ENCODE measurements at regions not wholly inside any gene's neighbourhood (a gene's known extent, or its start where the extent isn't known, plus 50 kb on each side); places are given as distances from the start of the nearest gene placed in this dataset.

DNA sequence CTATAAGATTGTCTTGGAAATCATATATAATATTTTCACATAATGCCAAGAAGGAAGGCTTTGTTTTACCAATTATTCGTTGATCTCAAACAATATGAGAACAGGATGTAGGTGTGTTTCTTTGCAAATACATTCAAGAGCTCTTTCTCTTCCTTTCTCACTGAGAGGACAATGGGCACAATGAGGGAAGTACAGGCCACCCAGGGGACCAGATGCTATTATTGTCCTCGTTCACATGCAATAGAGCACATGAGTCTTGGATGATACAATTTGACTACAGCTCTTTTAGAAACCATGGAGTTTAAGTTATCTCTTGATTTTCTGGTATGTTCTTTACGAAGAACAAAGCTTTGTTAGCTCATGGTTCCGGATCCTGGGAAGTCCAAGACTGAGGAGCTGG, 323.7 kb upstream of the KLF6 start:
- no peak for DNase-seq (ENCODE audit: low read depth)

DNA sequence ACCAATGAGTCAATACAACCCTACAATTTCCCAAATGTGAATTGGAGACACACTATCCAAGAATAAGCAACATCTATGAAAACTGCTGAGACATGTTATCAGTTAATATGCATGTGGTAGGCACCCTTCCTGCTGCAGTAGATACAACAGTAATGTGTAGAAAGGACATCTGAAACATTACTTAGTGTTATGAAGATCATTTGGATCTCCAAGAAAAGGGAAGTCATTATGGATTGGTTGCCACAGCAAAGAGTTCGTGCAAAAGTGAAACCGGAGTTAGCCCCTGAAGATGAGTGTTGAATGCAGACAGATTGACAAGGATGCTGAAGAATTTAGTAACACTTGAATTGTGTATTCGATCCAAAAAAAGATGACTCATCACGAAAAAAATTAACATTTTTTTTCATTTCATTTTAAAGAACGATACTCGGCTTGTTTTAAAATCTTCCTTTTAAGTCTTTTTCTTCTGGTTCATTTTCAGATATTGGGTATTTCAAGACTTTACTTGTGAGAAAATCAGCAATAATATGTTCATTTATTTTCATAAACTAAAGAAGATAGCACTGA, 322.4 kb upstream of the KLF6 start:
- no peak for DNase-seq (ENCODE audit: low read depth)

DNA sequence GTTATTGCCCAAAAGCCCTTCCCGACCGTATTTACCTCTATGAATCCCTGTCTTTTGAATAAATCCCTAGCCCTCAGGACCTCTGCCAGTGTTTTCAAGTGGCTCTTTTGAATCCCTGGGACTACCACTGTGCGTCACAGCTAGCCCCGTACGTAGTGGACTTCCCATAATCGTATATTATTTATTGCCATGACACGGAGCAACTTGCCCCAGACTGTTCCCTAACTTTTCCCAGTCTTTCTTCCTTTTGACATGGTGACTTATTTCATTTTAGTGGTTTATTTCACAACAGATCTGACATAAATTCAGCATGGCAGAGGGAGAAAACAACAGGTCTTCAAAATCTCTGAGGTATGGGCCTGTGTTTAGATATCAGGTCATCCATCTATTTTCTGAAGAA, 318.6 kb upstream of the KLF6 start:
- DNase-seq (ENCODE audit: low read depth) = no peak

DNA sequence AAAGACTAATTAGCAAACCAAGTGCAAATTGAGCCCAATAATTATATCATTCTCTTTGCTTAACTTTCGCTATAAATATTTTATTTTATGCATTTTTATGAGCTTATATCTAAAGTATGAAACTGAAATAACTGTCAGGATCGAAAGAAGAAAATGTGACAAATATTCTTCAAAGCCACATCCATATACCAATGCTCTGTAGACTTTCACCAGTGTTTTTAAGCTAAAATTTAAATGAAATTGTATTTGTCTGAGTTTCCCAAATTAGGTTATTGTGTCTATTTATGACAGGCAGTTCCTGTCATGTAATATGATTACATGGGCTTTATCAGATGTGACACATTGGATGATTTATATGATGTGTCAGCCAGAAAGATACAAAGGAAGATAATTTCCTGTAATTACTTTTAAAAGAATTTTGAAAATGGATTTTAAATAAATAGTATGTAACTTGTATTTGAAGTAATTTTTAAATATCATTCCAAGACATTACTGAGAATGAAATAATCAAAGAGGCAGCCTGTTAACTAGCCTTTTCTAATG, 317.9 kb upstream of the KLF6 start:
- DNase-seq (ENCODE audit: low read depth) = no peak

DNA sequence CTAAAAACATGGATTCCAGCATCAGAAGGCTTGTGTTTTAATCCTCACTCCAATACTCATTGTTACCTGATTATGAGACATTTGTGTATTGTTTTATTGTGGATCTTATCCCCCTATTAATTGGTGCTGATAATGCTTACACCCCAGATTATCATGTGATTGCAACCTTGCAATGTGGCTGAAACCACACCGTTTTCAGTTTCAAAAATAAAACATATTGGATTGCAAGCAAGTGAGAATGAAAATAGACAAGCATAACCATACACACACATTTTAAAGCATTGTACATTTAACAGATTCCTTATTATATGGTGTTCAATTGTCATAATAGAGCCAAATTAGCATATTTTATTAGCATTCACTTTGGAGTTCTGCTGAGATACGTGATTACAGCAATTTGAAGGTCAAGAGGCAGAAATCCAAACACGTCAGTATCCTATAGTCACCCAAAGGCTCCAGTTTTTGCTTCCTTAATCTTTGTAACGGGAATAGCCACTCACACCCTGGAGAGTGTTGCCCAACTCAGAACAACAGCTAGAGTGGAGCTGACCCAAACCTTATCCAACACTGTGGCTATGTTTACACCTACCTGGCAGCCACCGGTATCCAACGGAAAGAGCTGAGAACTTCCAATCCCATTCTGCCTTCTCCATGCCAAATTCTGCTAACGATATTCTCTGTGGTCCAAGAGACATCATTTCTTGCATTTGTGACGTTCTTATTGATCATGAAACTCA, 317.1 kb upstream of the KLF6 start:
- DNase-seq (ENCODE audit: low read depth) = no peak

DNA sequence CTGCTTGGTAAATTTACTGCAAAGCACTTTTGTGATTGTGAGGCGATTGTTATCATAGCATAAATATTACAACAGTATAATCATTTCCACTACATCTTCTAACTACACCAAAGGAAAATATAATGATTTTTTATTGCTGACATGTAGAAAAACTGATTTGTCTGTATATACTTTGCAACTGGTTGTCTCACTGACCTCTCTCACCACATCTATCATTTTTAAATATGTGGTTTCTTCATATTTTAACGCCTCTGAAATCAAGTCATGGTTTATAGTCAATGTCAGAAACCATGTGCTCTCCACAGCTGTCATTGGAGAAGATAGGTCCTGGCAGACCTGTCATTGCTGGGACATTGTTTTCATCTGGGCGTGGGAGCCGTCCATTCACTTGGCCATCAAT, 315.4 kb upstream of the KLF6 start:
- DNase-seq (ENCODE audit: low read depth) = no peak

DNA sequence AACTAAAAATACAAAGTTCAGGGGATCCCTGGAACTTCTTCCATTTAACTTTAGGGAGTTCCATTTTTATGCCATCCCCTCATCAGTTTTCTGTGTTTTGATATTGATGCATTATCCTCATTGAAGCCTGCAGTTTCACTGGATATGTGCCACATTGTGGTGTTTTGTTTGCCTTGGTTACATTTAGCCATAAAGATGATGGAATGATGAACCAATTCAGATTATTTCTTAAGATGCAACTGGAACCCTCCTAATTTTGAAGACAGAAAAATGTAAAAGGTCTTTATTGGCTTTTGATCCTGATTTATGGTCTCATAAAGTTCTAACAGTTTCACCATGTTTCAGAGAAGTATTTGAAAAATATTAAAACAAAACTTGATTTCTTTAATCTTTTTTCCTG, 314.2 kb upstream of the KLF6 start:
- no peak for DNase-seq (ENCODE audit: low read depth)

DNA sequence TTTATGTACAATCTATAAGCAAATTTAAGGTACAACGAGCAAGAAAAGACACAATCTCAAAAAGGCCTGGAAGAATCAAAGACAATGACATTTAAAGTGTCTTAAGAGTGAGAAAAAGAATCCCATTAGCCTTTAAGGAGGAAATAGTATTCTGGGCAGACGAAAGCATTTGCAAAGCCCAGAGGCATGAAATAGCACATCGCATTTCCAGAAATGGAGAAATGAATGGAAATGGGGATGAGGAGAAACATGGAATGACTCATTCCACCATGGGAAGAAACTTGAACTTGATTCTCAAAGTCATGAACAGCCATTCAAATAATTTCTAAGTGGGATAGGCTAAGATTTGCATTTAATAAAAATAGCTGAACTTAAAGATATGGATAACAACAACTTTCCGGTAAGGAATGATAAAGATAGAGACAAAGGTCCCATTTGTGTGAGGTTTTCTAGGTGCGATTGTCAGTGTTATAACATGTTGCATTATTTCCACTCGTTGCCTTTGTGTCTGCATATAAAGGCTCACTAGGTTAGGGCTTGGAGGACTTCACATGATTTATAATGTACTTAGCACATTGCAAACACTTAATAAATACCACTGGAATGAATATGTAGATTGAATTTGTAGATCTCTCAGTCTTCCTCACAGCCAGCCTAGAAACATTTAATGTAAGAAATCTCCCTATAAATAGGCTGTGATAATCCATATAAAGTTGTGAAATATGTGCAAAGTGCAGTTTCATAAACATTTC, 310.3 kb upstream of the KLF6 start:
- DNase-seq (ENCODE audit: low read depth) = no peak

DNA sequence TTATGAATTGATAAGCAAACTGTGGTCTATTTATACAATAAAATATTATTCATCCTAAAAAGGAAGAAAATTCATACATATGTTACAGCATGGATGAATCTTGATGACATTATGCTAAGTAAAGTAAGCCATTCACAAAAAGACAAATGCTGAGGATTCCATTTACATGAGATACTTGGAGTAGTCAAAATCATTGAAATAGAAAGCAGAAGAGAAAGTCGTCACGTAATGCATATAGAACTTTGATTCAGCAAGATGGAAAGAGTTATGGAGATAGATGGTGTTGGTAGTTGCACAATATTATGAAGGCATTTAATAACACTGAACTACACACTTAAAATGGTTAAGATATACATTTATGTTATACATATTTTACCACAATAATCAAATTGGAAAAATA, 309.7 kb upstream of the KLF6 start:
- no peak for DNase-seq (ENCODE audit: low read depth)

DNA sequence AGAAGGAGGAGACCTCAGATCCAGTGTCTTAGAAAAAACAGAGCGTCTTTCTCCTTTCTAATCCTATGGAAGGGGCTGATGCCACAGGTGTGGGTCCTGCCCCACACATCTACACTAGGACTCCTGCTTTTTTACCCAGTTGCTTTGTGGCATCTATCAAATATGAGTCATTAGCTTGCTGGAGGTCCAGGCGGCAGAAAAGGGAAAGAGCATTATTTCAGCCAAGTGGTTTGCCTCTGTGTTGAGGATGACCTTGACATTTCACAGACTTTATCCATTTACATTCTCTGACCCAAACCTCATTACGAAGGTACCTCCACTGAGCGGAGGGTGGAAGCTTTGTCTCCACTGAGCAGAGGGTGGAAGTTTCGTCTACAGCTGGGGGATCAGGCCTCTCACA, 308.4 kb upstream of the KLF6 start:
- no peak for DNase-seq (ENCODE audit: low read depth)

DNA sequence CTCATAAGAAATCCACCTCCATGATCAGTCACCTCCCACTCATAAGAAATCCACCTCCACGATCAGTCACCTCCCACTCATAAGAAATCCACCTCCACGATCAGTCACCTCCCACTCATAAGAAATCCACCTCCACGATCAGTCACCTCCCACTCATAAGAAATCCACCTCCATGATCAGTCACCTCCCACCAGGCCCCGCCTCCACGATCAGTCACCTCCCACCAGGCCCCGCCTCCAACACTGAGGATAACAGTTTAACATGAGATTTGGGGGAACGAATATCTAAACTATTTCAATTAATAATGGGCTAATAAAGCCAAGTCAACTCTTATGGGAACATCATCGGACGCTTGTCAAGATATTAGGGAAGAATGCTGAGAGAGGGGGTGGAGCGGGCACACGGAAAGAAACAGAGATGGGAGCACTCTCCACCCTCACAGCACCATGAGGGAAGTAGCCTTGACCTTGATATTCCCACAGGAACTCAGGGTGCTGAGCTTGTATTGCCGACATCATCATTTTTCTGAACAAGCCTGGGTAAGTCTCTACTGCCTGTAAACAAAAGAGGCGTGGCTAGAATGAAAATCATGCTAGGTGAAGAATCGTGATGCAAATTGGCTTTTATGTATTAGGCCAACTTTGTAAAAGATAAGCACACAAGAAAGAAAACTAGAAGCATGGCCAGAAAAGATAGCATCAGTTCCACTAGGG, 303.5 kb upstream of the KLF6 start:
- no peak for DNase-seq (ENCODE audit: low read depth)

DNA sequence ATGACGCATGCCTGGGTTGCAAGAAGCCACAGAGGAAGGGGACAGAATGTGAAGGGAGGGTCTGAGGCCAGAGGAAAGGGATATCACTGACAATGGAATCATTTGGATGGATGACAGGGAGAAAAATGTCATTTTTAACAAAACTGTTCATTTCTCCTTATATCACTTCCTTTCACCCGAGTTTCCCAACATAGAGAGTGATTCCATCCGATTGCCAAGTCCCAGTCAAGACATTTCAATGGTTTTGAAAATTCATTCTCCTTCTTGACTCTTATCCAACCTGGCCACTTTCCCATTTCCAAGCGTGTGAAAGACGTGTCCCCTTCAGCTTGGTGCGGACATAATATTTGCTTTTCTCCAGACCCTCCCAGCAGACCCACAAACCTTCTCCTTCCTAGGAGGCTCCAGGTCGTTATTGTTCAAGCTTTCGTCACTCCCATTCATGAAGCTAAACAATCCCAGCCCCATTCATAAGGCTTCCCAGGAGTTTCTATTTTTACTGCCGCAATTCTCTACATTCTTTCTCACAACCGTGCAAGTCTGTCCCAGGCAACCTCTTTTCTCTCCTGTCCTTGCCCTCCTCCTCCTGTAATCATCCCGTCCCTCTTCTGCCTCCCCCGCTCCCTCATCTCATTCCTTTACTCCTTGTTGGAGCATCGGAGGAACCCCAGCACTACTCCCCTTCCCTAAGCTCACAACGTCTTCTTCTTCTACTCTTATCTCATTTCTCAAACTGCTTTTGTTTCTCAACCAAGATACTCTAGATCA, 301.3 kb upstream of the KLF6 start:
- DNase-seq (ENCODE audit: low read depth) = no peak

DNA sequence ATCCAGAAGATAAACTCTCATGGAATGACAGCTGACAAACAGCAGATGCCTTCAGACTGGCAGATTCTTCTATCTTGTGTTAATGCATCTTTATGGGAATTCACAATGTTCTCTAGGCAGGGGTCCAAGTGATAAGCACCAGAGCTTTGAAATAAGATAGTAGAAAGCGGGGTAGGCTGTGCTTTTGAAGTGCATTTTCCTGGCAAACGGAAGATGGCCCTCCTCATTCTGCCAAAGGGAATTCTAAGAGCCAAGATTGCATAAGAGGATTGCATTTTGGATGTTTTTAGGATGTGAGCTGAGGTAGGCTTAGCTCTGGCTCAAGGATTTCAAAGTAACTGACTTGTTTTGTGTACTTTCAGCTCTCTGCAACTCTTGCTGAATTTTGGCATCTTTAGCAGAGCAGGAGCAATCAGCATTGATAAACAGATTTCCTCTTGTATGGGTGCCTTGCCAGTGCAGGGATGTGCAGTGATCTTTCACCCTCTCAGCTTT, 298.5 kb upstream of the KLF6 start:
- DNase-seq (ENCODE audit: low read depth) = peak; percentile 45

DNA sequence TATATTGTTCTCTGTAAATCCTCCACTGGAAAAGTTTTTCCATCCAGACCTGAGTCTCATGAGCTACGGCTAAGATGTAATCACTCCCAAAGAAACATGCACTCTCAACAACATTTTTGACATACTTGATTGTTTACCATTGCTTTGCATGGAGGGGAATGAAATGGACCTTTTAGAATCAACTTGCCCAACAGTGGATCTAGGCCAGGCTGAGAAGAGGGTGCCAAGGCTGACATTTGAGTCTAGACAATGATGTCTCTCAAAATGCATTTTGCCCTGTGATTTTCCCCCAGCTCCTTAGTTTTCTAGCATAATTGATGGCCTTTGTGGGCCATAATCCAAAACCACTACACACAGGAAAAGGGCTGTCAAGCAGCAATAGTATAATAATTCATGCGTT, 297.9 kb upstream of the KLF6 start:
- DNase-seq (ENCODE audit: low read depth) = no peak

DNA sequence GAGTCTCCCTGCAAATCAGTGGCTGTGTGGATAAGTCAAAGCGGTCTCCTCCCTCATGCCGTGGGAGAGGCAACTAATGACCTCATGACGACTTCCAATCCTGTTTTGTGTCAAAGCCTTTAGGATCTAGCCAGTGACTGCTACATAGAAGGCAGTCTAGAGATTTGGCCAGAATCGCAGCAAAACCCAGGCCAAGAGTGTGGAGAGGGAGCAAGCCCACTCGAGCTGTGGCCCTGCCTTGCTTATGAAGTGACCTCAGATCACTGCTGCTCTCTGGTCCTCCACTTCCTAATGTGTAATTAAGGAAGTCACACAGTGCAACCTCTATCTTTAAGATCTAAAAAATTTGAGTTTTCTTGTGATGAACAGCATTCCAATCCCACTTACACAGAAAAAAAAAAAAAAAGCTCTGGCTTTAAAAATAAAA, 296.7 kb upstream of the KLF6 start:
- DNase-seq (ENCODE audit: low read depth) = no peak

DNA sequence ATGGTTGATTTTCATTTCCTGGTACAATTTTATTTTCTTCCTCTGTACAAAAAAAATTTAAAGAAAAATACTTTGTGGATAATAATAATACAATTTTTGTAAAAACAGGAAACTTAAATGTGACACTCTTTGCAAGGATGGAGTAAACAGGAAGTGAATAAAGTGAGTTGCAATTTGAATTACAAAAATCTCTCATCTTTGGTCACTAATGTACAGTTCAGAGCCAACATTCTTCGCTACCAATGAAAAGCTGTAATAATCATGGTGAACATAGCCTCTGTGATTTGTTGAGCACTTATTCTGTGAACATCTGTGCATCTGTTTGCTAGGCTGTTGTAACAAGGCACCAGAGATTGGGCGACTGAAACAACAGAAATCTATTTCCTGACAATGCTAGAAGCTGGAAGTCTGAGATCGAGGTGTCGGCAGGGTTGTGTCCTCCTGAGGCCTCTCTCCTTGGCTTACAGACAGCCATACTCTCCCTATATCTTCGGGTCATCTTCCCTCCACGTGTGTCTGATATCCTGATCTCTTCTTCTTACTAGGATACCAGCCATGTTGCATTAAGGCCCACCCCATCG, 295.3 kb upstream of the KLF6 start:
- no peak for DNase-seq (ENCODE audit: low read depth)

DNA sequence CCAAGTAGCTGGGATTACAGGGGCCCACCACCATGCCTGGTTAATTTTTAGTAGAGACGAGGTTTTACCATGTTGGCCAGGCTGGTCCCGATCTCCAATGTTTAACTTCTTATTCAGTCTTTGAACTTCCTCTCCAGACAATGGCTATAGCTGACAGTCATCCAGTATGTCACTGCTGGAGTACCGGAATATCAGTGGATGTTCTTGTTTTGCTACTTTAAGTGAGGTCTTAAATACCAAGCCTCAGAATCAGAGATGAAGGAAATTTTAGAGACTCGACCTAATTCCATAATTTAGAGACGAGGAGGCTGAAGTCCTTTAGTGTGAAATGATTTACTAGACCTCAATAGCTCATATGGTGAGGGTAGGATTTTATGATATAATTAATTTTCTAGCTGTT, 294.8 kb upstream of the KLF6 start:
- DNase-seq (ENCODE audit: low read depth) = no peak

DNA sequence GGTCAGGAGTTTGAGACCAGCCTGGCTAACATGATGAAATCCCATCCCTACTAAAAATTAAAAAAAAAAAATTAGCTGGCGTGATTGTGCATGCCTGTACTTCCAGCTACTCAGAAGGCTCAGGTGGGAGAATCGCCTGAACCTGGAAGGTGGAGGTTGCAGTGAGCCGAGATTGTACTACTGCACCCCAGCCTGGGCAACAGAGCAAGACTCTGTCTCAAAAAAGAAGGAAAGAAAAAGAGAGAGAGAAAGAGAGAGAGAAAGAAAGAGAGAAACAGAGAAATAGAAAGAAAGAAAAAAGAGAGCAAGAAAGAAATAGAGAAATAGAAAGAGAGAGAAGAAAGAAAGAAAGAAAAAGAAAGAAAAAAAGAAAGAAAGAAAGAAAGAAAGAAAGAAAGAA, 292.8 kb upstream of the KLF6 start:
- DNase-seq (ENCODE audit: low read depth) = no peak

DNA sequence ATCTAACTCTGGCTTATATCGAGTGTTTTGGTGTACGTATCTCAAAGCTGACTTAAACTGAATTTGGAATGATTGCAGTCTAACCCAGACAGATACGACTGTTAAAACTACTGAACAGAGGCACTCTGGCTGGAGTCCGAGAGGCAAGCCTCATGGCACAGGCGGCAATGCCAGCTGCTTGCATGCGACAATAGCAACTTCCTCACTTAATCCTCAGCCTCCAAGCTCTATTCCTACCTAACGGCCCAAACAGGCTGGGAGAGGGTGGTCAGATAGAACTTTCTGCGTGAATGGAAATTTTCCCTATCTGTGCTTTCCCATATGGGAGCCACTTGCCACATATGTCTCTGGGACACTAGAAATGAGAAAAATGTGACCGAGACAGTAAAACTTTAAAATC, 292.0 kb upstream of the KLF6 start:
- DNase-seq (ENCODE audit: low read depth) = no peak

DNA sequence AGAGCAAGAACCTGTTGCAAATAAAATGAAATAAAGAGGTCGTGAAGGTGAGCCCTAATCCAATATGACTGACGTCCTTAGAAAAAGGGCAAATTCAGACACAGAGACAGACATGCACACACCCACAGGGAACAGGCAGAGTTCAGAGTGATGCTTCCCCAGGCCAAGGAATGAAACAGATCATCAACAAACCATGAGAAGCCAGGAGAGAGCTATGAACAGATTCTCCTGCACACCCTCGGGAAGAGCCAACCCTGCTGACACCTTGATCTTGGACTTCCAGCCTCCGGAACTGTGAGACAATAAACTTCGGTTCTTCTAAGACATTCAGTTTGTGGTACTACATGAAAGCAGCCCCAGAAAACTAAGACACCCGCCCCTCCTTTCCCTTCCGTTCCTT, 290.4 kb upstream of the KLF6 start:
- no peak for DNase-seq (ENCODE audit: low read depth)
